HEK293 (cell line): ENCODE measurements at regions not wholly inside any gene's neighbourhood (a gene's known extent, or its start where the extent isn't known, plus 50 kb on each side); places are given as distances from the start of the nearest gene placed in this dataset.

ENCODE experiments used
- CTCF ChIA-PET: fragments of 350-600 bp; formaldehyde crosslinking; extraction: SDS; loops from one replicate; lab custom pipeline; 2021; ENCODE audit warnings: antibody characterized with exemption; lab: Yijun Ruan, JAX
- POLR2A ChIA-PET: fragments of 300-600 bp; formaldehyde crosslinking; extraction: SDS; loops from one replicate; lab custom pipeline; 2020; ENCODE audit warnings: antibody characterized with exemption, inconsistent platforms; lab: Yijun Ruan, JAX
- H3K27ac ChIP-seq: fragments of 200-500 bp; sonication (Bioruptor generic); 2 replicates; pipeline ENCODE4 v1.5.1; 2014; ENCODE audit warnings: low read depth, low read length, control low read depth, inconsistent platforms; ENCODE audit errors: extremely low read depth
- H3K36me3 ChIP-seq, 2 experiments: fragments of 200-500 bp in 1 of 2; sonication (Bioruptor generic) in 1 of 2; 1 replicate in 1 of 2; 2 replicates in 1 of 2; pipeline ENCODE4 v1.5.1; 2014 to 2017; ENCODE audit warnings: inconsistent platforms in 2 of 2, low read length in 2 of 2; ENCODE audit not compliant: control insufficient read depth in 2 of 2, insufficient read depth in 1 of 2
- H3K4me1 ChIP-seq: fragments of 200-500 bp; sonication (Bioruptor generic); 2 replicates; pipeline ENCODE4 v1.5.1; 2014; ENCODE audit warnings: mild to moderate bottlenecking, low read length, inconsistent platforms; ENCODE audit not compliant: control insufficient read depth, insufficient read depth
- H3K4me3 ChIP-seq: 2 replicates; pipeline ENCODE4 v1.5.1; 2011; ENCODE audit warnings: low read depth, mild to moderate bottlenecking, control low read depth, low read length, moderate library complexity
- H3K9me3 ChIP-seq: fragments of 200-500 bp; sonication (Bioruptor generic); 2 replicates; pipeline ENCODE4 v1.5.1; 2014; ENCODE audit warnings: low read depth, low read length, inconsistent platforms; ENCODE audit not compliant: control insufficient read depth, insufficient read depth
- EGR2 ChIP-seq: fragments of 450-650 bp; formaldehyde crosslinking; IDR thresholded peaks from 2 replicates; pipeline ENCODE4 v1.5.1; 2016; ENCODE audit warnings: low read depth, missing biosample characterization, missing genetic modification characterization
- SALL2 ChIP-seq: fragments of 450-650 bp; formaldehyde crosslinking; IDR thresholded peaks from 2 replicates; pipeline ENCODE4 v1.5.0; 2017; ENCODE audit warnings: missing biosample characterization, mild to moderate bottlenecking, missing genetic modification characterization, borderline replicate concordance
- SP2 ChIP-seq: fragments of 450-650 bp; formaldehyde crosslinking; IDR thresholded peaks from 2 replicates; pipeline ENCODE4 v1.5.1; 2016; ENCODE audit warnings: missing biosample characterization, missing genetic modification characterization
- ZBTB48 ChIP-seq: fragments of 450-650 bp; formaldehyde crosslinking; IDR thresholded peaks from 2 replicates; pipeline ENCODE4 v1.5.1; 2016; ENCODE audit warnings: missing biosample characterization, missing genetic modification characterization
- ZFHX2 ChIP-seq: fragments of 450-650 bp; formaldehyde crosslinking; conservative IDR thresholded peaks from 2 replicates; pipeline ENCODE4 v1.5.1; 2016; ENCODE audit warnings: missing biosample characterization, missing genetic modification characterization
- ZNF174 ChIP-seq: fragments of 450-650 bp; formaldehyde crosslinking; IDR thresholded peaks from 2 replicates; pipeline ENCODE4 v1.5.0; 2017; ENCODE audit warnings: missing biosample characterization, mild to moderate bottlenecking, missing genetic modification characterization
- ZNF19 ChIP-seq: fragments of 450-650 bp; formaldehyde crosslinking; IDR thresholded peaks from 2 replicates; pipeline ENCODE4; 2016; ENCODE audit warnings: missing biosample characterization, missing genetic modification characterization, low read depth
- ZNF211 ChIP-seq: fragments of 450-650 bp; formaldehyde crosslinking; IDR thresholded peaks from 2 replicates; pipeline ENCODE4 v1.5.1; 2016; ENCODE audit warnings: low read depth, missing biosample characterization, missing genetic modification characterization
- ZNF311 ChIP-seq: fragments of 450-650 bp; formaldehyde crosslinking; IDR thresholded peaks from 2 replicates; pipeline ENCODE4 v1.5.1; 2017; ENCODE audit warnings: missing biosample characterization, missing genetic modification characterization, borderline replicate concordance
- ZNF473 ChIP-seq: fragments of 450-650 bp; formaldehyde crosslinking; IDR thresholded peaks from 2 replicates; pipeline ENCODE4 v1.5.1; 2017; ENCODE audit warnings: missing biosample characterization, missing genetic modification characterization
- ZNF501 ChIP-seq: fragments of 450-650 bp; formaldehyde crosslinking; IDR thresholded peaks from 2 replicates; pipeline ENCODE4 v1.5.1; 2016; ENCODE audit warnings: missing biosample characterization, missing genetic modification characterization
- ZNF626 ChIP-seq: fragments of 450-650 bp; sonication (Bioruptor Pico); formaldehyde crosslinking; IDR thresholded peaks from 2 replicates; pipeline ENCODE4 v1.5.1; 2018; ENCODE audit warnings: missing biosample characterization, missing genetic modification characterization, inconsistent platforms
- ZNF747 ChIP-seq: fragments of 450-650 bp; formaldehyde crosslinking; IDR thresholded peaks from 2 replicates; pipeline ENCODE4 v1.5.1; 2016; ENCODE audit warnings: missing biosample characterization, missing genetic modification characterization
- ZNF843 ChIP-seq: fragments of 450-650 bp; formaldehyde crosslinking; IDR thresholded peaks from 2 replicates; pipeline ENCODE4 v1.5.1; 2016; ENCODE audit warnings: missing biosample characterization, missing genetic modification characterization
- TF ChIP-seq, protein P1 (sequence below): fragments of 450-650 bp; formaldehyde crosslinking; IDR thresholded peaks from 2 replicates; pipeline ENCODE4 v1.5.1; 2016; ENCODE audit warnings: missing biosample characterization, missing genetic modification characterization
- TF ChIP-seq, protein P2 (sequence below): fragments of 450-650 bp; IDR thresholded peaks from 2 replicates; pipeline ENCODE4 v1.5.1; 2018; ENCODE audit warnings: missing biosample characterization, mild to moderate bottlenecking, missing genetic modification characterization
- TF ChIP-seq, protein P3 (sequence below): fragments of 450-650 bp; formaldehyde crosslinking; IDR thresholded peaks from 2 replicates; pipeline ENCODE4 v1.5.1; 2016; ENCODE audit warnings: missing biosample characterization, missing genetic modification characterization
- TF ChIP-seq, protein P4 (sequence below): fragments of 450-650 bp; formaldehyde crosslinking; IDR thresholded peaks from 2 replicates; pipeline ENCODE4 v1.5.1; 2017; ENCODE audit warnings: missing biosample characterization, missing genetic modification characterization
- TF ChIP-seq, protein P5 (sequence below): fragments of 450-650 bp; formaldehyde crosslinking; IDR thresholded peaks from 2 replicates; pipeline ENCODE4 v1.5.1; 2016; ENCODE audit warnings: missing biosample characterization, missing genetic modification characterization
- TF ChIP-seq, protein P6 (sequence below): fragments of 450-650 bp; formaldehyde crosslinking; IDR thresholded peaks from 2 replicates; pipeline ENCODE4 v1.5.1; 2017; ENCODE audit warnings: missing biosample characterization, missing genetic modification characterization

DNA sequence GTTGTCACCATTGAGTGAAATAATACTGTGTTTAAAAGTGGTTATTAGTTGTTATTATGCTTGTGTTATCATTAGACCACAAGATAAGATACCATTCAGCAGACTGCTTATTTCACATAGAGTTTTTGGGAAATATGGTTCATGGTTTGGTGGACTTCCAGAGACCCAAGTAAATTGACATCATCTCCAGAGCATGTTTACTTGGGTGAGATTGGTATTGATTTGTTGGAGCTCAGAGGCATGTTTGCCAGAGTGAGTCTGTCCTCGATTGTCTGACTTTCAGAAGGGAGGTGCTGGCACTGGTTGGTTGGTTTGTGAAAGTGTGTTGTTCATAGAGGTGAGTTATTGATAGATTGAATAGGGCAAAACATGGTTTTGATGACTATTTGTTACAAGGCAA, 291.4 kb downstream of the TGFB2 start (continued):
- TF ChIP-seq, protein P1, sequence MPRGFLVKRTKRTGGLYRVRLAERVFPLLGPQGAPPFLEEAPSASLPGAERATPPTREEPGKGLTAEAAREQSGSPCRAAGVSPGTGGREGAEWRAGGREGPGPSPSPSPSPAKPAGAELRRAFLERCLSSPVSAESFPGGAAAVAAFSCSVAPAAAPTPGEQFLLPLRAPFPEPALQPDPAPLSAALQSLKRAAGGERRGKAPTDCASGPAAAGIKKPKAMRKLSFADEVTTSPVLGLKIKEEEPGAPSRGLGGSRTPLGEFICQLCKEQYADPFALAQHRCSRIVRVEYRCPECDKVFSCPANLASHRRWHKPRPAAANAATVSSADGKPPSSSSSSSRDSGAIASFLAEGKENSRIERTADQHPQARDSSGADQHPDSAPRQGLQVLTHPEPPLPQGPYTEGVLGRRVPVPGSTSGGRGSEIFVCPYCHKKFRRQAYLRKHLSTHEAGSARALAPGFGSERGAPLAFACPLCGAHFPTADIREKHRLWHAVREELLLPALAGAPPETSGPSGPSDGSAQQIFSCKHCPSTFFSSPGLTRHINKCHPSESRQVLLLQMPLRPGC (tag by site-specific recombination) = no peak

DNA sequence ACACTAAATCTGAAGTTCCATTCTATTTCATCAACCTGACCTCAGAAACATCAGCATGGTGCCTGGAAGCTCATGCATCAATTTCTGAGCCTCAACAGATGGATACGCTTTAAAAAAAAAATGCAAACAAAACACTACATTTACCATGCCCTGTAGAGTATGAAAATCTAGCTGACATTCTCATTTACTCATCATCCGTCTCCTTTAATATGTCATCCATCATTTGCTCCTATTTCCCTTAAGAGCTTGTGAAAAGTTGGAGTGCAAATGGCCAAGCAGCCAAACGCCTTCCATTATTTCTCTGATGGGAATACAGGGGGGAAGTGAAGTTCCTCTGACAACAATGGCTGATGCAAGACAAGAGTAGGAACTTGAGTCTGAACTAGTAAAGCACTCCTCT, 295.0 kb downstream of the TGFB2 start:
- Histone ChIP-seq H3K4me1 (no peaks in the 10 kb centered on the region), H3K4me3 (no peak overlapping the region), H3K9me3 (no peaks in the 10 kb centered on the region), H3K27ac (no peak overlapping the region), H3K36me3 (no peaks in the 10 kb centered on the region)
- ChIA-PET CTCF (no interaction called here), POLR2A (no interaction called here)
- TF ChIP-seq, protein P2, sequence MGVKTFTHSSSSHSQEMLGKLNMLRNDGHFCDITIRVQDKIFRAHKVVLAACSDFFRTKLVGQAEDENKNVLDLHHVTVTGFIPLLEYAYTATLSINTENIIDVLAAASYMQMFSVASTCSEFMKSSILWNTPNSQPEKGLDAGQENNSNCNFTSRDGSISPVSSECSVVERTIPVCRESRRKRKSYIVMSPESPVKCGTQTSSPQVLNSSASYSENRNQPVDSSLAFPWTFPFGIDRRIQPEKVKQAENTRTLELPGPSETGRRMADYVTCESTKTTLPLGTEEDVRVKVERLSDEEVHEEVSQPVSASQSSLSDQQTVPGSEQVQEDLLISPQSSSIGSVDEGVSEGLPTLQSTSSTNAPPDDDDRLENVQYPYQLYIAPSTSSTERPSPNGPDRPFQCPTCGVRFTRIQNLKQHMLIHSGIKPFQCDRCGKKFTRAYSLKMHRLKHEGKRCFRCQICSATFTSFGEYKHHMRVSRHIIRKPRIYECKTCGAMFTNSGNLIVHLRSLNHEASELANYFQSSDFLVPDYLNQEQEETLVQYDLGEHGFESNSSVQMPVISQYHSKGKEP (tag by site-specific recombination) = no peak
- TF ChIP-seq ZNF501 (tag by site-specific recombination) = no peak
- TF ChIP-seq ZNF174 (tag by site-specific recombination) = no peak
- no peak for TF ChIP-seq ZNF211 (tag by site-specific recombination)
- TF ChIP-seq ZNF19 (tag by site-specific recombination) = no peak
- TF ChIP-seq ZNF747 (tag by site-specific recombination) = no peak
- TF ChIP-seq ZNF473 = no peak
- TF ChIP-seq, protein P3, sequence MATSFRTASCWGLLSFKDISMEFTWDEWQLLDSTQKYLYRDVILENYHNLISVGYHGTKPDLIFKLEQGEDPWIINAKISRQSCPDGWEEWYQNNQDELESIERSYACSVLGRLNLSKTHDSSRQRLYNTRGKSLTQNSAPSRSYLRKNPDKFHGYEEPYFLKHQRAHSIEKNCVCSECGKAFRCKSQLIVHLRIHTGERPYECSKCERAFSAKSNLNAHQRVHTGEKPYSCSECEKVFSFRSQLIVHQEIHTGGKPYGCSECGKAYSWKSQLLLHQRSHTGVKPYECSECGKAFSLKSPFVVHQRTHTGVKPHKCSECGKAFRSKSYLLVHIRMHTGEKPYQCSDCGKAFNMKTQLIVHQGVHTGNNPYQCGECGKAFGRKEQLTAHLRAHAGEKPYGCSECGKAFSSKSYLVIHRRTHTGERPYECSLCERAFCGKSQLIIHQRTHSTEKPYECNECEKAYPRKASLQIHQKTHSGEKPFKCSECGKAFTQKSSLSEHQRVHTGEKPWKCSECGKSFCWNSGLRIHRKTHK (tag by site-specific recombination) = no peak
- no peak for TF ChIP-seq SALL2 (tag by site-specific recombination)
- TF ChIP-seq, all 188 proteins: peak for 0

DNA sequence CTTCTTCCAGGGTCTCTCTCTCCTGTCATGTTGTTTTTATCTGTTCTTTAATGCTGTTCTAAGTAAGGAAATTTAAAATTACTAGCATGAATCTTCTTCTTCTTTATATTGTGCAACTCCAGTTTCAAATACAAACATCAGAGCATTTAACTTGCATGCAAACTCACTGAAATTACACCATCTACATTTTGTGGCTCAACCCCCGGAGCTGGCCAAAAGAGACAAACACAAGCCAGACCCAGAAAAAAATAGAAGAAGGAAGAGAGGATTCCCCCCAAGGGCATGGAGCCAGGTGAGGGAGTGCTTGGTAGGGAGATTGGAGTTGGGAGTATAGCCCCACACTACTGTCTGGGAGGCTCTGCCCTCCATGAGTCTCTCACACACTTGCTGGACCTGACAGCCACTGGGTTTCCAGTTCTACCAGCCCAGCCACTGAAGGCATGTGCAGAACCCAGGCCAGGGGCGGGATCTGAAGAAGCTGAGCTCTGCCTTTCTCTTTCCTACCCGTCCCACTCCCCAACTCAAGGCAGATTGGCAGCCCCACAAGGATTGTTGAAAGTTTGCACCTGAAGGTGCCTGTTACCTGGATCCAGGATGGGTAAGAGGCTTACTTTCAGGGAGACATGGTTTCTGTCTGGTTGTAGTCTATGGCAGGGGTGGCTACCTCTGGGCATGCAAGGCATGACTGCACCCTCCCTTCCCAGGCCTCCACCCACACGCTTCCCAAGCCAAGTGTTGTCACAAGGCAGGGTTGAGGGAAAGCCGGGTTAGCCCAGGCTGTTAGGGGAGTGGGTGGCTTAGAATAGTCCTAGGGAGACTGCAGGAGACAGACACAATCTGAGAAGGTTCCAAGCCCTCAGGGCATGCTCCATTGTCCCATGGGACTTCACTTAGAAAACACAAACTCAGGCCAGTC, 297.2 kb downstream of the TGFB2 start:
- ChIA-PET CTCF (interaction anchor here (0.7 kb wide), 1 partner anchor 312 kb away, joined by 3 read pairs; no protein-coding TSS in a partner anchor), POLR2A (no interaction called here)
- H3K4me3 ChIP-seq = no peak overlapping the region
- no peaks in the 10 kb centered on the region for H3K9me3 ChIP-seq
- H3K27ac ChIP-seq = no peak overlapping the region
- no peaks in the 10 kb centered on the region for H3K36me3 ChIP-seq
- no peaks in the 10 kb centered on the region for H3K4me1 ChIP-seq
- TF ChIP-seq, protein P4, sequence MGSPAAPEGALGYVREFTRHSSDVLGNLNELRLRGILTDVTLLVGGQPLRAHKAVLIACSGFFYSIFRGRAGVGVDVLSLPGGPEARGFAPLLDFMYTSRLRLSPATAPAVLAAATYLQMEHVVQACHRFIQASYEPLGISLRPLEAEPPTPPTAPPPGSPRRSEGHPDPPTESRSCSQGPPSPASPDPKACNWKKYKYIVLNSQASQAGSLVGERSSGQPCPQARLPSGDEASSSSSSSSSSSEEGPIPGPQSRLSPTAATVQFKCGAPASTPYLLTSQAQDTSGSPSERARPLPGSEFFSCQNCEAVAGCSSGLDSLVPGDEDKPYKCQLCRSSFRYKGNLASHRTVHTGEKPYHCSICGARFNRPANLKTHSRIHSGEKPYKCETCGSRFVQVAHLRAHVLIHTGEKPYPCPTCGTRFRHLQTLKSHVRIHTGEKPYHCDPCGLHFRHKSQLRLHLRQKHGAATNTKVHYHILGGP (tag by site-specific recombination) = no peak
- TF ChIP-seq ZFHX2 = peak; percentile 77
- TF ChIP-seq EGR2 (tag by site-specific recombination) = peak; percentile 49; the same call in 1 of the 2 replicates
- no peak for TF ChIP-seq ZNF311 (tag by site-specific recombination)
- no peak for TF ChIP-seq SP2 (tag by site-specific recombination)
- TF ChIP-seq ZNF626 (tag by site-specific recombination) = no peak
- TF ChIP-seq, protein P5, sequence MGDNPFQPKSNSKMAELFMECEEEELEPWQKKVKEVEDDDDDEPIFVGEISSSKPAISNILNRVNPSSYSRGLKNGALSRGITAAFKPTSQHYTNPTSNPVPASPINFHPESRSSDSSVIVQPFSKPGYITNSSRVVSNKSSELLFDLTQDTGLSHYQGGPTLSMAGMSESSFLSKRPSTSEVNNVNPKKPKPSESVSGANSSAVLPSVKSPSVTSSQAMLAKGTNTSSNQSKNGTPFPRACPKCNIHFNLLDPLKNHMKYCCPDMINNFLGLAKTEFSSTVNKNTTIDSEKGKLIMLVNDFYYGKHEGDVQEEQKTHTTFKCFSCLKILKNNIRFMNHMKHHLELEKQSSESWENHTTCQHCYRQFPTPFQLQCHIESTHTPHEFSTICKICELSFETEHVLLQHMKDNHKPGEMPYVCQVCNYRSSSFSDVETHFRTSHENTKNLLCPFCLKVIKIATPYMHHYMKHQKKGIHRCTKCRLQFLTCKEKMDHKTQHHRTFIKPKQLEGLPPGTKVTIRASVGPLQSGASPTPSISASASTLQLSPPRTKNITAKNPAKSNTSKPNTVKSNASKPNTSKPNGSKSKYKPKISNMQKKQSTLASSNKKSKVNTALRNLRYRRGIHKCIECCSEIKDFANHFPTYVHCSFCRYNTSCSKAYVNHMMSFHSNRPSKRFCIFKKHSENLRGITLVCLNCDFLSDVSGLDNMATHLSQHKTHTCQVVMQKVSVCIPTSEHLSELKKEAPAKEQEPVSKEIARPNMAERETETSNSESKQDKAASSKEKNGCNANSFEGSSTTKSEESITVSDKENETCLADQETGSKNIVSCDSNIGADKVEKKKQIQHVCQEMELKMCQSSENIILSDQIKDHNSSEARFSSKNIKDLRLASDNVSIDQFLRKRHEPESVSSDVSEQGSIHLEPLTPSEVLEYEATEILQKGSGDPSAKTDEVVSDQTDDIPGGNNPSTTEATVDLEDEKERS (tag by site-specific recombination) = no peak
- no peak for TF ChIP-seq ZBTB48 (tag by site-specific recombination)
- TF ChIP-seq, protein P6, sequence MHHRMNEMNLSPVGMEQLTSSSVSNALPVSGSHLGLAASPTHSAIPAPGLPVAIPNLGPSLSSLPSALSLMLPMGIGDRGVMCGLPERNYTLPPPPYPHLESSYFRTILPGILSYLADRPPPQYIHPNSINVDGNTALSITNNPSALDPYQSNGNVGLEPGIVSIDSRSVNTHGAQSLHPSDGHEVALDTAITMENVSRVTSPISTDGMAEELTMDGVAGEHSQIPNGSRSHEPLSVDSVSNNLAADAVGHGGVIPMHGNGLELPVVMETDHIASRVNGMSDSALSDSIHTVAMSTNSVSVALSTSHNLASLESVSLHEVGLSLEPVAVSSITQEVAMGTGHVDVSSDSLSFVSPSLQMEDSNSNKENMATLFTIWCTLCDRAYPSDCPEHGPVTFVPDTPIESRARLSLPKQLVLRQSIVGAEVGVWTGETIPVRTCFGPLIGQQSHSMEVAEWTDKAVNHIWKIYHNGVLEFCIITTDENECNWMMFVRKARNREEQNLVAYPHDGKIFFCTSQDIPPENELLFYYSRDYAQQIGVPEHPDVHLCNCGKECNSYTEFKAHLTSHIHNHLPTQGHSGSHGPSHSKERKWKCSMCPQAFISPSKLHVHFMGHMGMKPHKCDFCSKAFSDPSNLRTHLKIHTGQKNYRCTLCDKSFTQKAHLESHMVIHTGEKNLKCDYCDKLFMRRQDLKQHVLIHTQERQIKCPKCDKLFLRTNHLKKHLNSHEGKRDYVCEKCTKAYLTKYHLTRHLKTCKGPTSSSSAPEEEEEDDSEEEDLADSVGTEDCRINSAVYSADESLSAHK (tag by site-specific recombination) = no peak
- no peak for TF ChIP-seq ZNF843
